GM12872 (cell line): ENCODE measurements at regions not wholly inside any gene's neighbourhood (a gene's known extent, or its start where the extent isn't known, plus 50 kb on each side); places are given as distances from the start of the nearest gene placed in this dataset.

ENCODE experiments used
- CTCF ChIP-seq: IDR thresholded peaks from 3 replicates; pipeline ENCODE4 v1.5.1; 2011; ENCODE audit warnings: low read depth, mild to moderate bottlenecking, low read length, moderate library complexity; ENCODE audit not compliant: insufficient read depth

GRCh38 chr17:65398040-65398787 lies 163.2 kb downstream of the AXIN2 start:
- TF ChIP-seq CTCF = no peak

- TF ChIP-seq CTCF = no peak
Measured at GRCh38 chr17:65395924-65396323, 165.5 kb downstream of the AXIN2 start.

GRCh38 chr17:65394811-65395472 lies 166.5 kb downstream of the AXIN2 start:
- no peak for TF ChIP-seq CTCF

GRCh38 chr17:65393514-65393913 lies 167.9 kb downstream of the AXIN2 start:
- TF ChIP-seq CTCF = no peak

- TF ChIP-seq CTCF = no peak
Measured at GRCh38 chr17:65389949-65390348, 171.5 kb downstream of the AXIN2 start.

- no peak for TF ChIP-seq CTCF
Measured at GRCh38 chr17:65389426-65389825, 172.0 kb downstream of the AXIN2 start.

GRCh38 chr17:65388911-65389310 lies 172.5 kb downstream of the AXIN2 start:
- TF ChIP-seq CTCF = no peak
